PFSK-1 (cell line): ENCODE measurements at regions not wholly inside any gene's neighbourhood (a gene's known extent, or its start where the extent isn't known, plus 50 kb on each side); places are given as distances from the start of the nearest gene placed in this dataset.

ENCODE experiments used
- FOXP2 ChIP-seq: optimal IDR thresholded peaks from 2 replicates; pipeline ENCODE3; 2011; ENCODE audit warnings: borderline replicate concordance, control low read depth, inconsistent platforms; ENCODE audit not compliant: insufficient read depth; ENCODE audit errors: extremely low read length, extremely low read depth
- POLR2AphosphoS5 ChIP-seq: IDR thresholded peaks from 2 replicates; pipeline ENCODE4 v1.6.1; 2012; ENCODE audit warnings: low read depth, mild to moderate bottlenecking, control low read depth, low read length, moderate library complexity
- SIN3A ChIP-seq: IDR thresholded peaks from 2 replicates; pipeline ENCODE4 v1.6.1; 2012; ENCODE audit warnings: mild to moderate bottlenecking, low read length, moderate library complexity, borderline replicate concordance; ENCODE audit not compliant: insufficient read depth
- TAF1 ChIP-seq: IDR thresholded peaks from 2 replicates; pipeline ENCODE4 v1.6.1; 2012; ENCODE audit warnings: low read length, control low read depth, borderline replicate concordance; ENCODE audit not compliant: insufficient read depth
- TF ChIP-seq, protein P1 (sequence below), 2 experiments: IDR thresholded peaks; 2 replicates each; pipeline versions ENCODE4 v1.6.1 to v1.8.0; 2011 to 2012; ENCODE audit warnings: low read depth in 2 of 2, low read length in 2 of 2, control low read depth in 1 of 2, inconsistent platforms in 1 of 2, mild to moderate bottlenecking in 1 of 2, moderate library complexity in 1 of 2; ENCODE audit not compliant: insufficient read depth in 1 of 2

DNA sequence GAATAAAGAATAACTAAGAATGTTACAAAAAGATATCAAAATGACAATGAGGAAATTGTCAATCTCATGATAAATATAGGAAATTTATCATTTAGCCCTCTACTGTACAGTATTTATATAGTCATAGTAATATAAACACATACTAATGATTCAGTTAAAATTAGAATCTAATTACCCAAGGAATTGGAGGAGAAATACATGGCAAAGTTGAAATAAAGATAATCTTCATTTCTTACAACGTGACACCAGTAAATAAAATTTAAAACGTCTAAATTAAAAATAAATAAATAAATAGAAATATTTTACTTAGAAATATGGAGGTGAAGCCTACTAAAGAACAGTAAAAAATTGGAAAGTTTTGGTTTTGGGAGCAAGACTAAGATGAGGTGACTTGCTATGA is 2163.1 kb upstream of the PCDH20 start:
- TF ChIP-seq TAF1 (no peak), SIN3A (no peak), POLR2AphosphoS5 (no peak), FOXP2 (no peak)
- TF ChIP-seq, protein P1, sequence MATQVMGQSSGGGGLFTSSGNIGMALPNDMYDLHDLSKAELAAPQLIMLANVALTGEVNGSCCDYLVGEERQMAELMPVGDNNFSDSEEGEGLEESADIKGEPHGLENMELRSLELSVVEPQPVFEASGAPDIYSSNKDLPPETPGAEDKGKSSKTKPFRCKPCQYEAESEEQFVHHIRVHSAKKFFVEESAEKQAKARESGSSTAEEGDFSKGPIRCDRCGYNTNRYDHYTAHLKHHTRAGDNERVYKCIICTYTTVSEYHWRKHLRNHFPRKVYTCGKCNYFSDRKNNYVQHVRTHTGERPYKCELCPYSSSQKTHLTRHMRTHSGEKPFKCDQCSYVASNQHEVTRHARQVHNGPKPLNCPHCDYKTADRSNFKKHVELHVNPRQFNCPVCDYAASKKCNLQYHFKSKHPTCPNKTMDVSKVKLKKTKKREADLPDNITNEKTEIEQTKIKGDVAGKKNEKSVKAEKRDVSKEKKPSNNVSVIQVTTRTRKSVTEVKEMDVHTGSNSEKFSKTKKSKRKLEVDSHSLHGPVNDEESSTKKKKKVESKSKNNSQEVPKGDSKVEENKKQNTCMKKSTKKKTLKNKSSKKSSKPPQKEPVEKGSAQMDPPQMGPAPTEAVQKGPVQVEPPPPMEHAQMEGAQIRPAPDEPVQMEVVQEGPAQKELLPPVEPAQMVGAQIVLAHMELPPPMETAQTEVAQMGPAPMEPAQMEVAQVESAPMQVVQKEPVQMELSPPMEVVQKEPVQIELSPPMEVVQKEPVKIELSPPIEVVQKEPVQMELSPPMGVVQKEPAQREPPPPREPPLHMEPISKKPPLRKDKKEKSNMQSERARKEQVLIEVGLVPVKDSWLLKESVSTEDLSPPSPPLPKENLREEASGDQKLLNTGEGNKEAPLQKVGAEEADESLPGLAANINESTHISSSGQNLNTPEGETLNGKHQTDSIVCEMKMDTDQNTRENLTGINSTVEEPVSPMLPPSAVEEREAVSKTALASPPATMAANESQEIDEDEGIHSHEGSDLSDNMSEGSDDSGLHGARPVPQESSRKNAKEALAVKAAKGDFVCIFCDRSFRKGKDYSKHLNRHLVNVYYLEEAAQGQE (IDR thresholded peaks at IDR 0.05; ENCODE audit: insufficient read depth in 1 of 2, low read depth in 2 of 2, low read length in 2 of 2) = no peak

DNA sequence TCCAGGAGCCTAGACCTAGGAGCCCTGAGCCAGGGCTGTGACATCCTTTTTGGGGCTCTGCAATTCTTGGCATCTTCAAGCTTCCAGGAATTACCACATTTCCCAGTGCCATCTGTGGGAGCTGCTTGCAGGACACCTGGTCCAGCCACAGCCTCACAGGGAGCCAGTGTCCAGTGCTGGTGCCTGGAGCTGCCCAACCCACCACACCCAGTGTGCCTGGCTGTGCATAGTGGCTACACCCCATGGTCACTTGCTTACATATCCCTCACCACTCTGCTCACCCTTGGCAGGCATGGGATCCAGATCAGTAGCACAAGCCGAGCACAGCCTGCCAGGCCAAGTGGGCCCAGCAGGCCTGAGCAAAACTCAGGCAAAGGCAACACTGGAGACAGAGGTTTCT is 2151.4 kb upstream of the PCDH20 start:
- TF ChIP-seq POLR2AphosphoS5 (no peak), TAF1 (no peak), FOXP2 (no peak), SIN3A (no peak)
- TF ChIP-seq, protein P1 (IDR thresholded peaks at IDR 0.05; ENCODE audit: insufficient read depth in 1 of 2, low read depth in 2 of 2, low read length in 2 of 2) = no peak

DNA sequence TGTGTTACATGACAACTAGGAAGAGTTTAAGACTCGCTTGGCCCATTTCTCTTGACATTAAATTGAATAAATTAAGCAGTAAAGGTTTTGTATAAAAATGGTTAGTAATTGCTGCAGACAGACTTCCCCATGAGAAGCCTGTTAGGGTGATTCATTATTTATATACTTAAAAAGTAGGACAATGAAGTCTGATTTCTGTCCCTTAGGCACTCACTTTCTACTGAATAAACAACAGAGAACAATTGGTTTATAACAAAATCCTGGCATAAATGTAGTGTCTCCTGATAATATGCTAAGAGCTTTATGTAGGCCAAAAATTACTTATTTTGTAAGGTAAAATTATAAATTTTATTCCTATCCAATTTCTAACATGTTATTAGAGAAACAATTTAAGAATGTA is 2138.5 kb upstream of the PCDH20 start:
- no peak for TF ChIP-seq SIN3A
- no peak for TF ChIP-seq POLR2AphosphoS5
- no peak for TF ChIP-seq TAF1

DNA sequence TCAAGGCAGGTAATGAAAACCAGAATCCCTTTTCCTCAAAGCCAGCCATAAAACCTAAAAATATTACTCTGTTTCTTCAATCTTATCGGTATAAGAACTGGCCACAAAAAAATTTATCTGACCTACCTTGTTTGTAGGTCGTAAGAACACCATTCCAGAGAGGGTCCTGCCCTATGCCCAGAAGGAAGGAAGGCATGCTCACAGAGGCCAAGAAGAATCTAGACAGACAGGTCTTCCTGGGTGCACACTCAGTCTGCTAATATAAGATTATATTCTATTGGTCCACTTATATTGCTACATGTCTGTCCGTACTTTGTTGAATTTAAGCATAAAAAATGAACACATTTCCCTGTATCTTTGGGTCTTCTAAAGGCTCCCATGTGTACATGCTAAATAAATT is 2136.1 kb upstream of the PCDH20 start:
- no peak for TF ChIP-seq FOXP2
- TF ChIP-seq, protein P1 (IDR thresholded peaks at IDR 0.05; ENCODE audit: insufficient read depth in 1 of 2, low read depth in 2 of 2, low read length in 2 of 2) = no peak
- TF ChIP-seq SIN3A = no peak
- TF ChIP-seq TAF1 = no peak
- no peak for TF ChIP-seq POLR2AphosphoS5

DNA sequence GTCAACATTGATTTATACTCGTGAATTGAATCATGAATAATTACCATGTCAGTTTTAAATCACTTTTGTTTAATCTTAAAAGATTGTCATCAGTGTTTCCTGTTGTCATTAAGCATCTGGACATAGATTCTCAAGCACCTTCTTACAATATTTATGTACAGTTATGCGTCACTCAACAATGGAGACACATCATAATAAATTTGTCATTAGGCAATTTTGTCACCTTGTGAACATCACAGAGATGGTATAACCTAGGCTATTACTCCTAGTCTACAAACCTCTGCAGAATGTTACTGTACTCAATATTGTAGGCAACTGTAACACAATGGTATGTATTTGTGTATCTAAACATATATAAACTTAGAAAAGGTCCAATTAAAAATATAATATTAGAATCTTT is 2130.9 kb upstream of the PCDH20 start:
- TF ChIP-seq, protein P1 (IDR thresholded peaks at IDR 0.05; ENCODE audit: insufficient read depth in 1 of 2, low read depth in 2 of 2, low read length in 2 of 2) = no peak
- no peak for TF ChIP-seq POLR2AphosphoS5
- TF ChIP-seq FOXP2 = no peak
- no peak for TF ChIP-seq TAF1
- no peak for TF ChIP-seq SIN3A

DNA sequence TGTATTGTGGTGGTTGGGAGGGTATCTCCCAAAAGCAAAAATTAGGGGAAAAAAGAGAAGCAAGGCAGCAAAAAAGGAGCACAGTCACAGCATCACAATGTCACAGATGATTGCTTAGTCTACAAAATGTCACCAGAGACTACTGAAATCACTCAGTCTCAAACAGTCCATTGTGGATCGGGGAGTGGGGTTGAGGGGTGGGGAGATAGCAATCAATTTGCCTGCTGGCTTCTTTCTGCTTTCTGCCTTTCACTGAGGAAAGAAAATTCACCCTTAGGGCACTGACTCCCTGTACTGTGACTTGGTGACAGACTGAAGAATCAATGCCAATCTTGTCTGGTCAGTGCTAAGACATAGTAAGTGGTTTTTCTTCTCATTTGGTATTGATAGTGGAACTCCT is 2127.1 kb upstream of the PCDH20 start:
- no peak for TF ChIP-seq POLR2AphosphoS5
